Hematopoietic multipotent progenitor cell treated with erythropoietin and hydrocortisone succinate and interleukin-3 and kit ligand, for 6 days (in vitro differentiated cells): ENCODE measurements at regions not wholly inside any gene's neighbourhood (a gene's known extent, or its start where the extent isn't known, plus 50 kb on each side); places are given as distances from the start of the nearest gene placed in this dataset.
"Not testable (repeated sequence)": the region's sequence is repeated elsewhere in the genome, so short reads cannot be mapped to it uniquely, and the experiment has no call there.

Experiments
- DNase-seq: peaks from one replicate; pipeline ENCODE4 v3.0.0-alpha.2; 2015

DNA sequence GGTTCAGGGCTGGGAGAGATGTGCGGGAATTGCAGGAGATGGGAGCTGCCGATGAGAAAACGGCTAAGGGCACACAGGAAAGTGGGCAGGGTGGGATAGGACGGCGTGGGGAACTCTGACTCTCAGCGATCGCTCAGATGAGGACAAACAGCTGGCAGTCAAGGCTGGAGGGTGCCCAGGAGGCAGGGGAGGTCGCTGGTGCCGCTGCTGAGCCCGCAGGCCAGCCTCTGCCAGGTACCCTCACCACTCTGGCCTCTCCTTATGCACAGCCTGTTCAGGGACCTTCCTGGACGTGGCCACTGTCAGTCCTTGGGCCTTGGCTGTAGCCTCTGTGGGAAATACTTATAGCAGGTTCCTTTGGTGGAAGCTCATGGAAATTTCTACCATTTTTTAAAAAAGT, 308.6 kb downstream of the TEX29 start:
- no peak for DNase-seq

DNA sequence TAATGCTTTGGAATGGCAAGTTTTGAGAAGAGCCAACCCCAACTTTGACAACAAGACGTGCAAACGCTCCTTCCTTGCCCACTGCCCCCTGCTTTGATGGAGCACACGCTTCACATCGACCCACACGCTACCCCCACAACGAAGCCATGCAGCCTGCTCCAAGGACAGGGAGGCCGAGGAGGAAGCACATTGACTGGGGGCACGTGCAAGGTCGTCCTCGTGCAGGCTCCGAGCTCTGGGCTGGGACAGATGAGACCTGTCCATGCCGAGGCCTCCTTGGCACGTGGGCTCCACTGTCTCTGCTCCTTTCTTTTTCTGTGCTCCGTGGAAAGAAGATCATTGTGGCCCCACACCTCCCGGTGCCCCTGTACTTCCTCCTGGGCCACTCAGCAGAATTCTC, 309.0 kb downstream of the TEX29 start:
- DNase-seq: no peak

DNA sequence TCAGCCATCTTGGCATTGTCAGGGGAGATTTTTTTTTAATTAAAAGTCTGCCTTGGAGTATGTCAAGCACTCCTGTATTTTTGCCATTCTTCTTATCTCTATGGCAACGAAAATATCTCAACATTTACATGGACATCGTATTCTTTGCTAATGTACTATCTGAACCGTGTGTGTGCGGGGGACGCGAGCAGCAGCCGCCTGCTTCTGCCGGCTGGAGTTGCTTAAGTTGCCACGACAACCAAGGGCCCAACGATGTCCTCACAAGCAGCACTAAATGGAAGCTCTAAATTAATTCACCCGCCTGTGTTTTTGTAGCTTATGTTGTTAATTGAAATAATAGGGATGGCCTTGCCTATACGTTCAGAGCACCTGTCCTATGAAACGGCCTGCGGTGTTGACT, 309.5 kb downstream of the TEX29 start:
- no peak for DNase-seq

DNA sequence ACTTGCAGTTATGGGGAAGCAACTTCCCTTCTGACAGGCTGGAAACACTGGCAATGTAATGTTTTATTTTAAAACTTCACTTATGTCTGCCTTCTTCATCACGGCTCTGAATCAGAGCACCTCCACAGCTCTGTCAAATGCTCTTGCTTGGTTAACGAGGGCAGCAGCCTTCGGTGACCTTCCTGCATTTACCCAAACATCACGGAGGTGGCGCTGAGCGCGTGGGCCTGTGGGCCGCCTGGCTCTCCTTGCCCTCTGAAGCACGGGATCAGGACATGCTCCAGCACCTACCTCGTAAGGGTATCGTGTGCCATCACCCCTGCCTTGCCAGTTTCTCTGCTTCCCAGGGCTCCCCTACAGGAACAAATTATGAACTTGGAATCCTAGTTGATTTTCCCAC, 310.0 kb downstream of the TEX29 start:
- no peak for DNase-seq

DNA sequence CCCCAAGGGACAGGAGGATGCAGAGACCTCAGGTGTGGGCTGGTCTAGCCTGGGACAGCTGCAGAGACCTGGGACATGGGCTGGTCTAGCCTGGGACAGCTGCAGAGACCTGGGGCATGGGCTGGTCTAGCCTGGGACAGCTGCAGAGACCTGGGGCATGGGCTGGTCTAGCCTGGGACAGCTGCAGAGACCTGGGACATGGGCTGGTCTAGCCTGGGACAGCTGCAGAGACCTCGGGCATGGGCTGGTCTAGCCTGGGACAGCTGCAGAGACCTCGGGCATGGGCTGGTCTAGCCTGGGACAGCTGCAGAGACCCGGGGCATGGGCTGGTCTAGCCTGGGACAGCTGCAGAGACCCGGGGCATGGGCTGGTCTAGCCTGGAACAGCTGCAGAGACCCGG, 310.8 kb downstream of the TEX29 start:
- DNase-seq: not testable (repeated sequence)

DNA sequence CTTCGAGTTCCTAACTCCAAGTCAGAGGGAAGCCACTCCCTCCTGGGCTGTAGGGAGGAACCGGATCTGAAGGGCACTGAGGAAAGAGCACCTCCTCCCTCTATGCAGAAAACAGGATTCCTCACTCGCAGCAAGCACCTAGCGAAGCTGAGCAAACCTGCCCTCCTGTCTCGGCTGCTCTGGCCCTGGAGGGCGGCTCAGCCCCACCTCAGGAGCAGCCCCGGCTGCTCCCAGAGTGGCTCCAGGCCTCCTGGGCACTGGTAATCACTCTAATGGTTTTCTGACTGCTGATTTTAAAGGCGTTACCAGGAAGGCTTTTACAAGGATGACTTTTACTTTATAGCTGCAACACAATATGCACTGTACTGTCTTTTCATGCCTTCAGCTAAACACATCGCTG, 312.5 kb downstream of the TEX29 start:
- DNase-seq: no peak

DNA sequence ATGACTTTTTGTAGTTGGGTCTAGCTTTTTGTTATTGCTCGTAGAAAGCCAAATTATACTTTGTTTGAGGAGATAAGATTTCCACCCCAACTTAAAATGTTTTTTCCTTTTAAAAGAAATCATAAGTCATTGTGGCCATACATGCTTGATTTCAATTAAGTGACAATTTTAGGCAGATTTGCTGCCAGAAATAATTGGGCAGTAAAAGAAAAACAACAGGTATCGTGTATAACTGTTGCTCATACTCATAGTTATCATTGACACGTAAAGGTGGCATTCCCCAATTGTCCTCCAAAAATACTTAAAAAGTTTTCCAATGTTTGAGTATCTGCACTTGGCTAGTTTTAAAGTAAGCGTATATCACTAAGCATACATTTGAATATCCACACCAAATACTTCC, 313.0 kb downstream of the TEX29 start:
- DNase-seq: no peak

DNA sequence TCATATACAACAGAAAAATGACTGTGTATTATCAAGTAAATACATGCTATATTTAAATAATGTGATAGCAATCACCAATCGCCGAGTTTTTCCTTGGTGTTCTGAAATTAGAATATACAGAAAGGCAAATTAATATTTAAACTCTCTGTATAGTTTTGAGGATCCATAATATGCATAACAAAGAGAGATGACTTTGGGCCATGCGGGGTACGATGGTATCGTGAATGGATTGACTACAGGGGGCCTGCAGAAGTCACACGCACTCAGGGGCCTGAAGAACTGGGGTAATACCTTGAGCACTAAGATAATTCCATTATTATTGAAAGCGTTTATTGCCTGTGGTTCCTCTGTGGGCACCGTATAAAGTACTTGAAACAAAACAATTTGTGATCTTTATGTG, 314.0 kb downstream of the TEX29 start:
- DNase-seq: no peak

DNA sequence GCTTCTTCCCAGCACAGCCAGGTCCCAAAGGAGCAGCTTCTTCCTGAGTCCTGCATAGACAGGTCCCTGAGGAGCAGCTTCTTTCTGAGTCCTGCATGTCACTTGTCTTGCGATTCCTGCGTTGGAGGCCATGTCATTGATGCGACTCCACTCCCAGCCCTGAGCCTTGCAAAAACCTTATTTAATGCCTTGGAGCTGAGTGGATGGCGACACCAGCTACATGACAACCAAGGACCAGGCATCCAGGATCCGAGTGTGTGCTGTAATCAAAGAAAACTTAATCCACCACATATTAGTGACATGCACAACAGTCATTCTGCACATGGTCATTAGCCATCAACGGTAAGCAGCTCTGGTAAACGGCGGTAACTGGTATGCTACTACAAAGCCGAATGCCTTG, 315.8 kb downstream of the TEX29 start:
- DNase-seq: no peak

DNA sequence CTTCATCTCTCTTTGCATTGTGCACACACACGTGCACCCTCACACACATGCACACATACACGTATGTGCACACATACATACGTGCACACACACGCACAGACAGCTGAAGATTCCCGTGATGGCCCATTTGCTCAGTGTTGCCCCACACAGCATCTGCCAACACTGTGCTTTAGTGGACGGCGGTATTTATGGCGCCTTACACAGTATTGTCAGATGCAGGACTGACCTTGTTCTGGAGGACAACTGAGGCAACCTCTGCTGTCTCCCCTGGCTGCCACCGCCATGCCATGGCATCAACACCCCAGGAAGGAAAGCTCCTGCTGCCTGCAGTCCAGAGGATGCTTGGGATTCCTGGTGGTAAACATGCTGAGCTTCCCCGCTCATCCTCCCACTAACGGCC, 316.4 kb downstream of the TEX29 start:
- DNase-seq: no peak

DNA sequence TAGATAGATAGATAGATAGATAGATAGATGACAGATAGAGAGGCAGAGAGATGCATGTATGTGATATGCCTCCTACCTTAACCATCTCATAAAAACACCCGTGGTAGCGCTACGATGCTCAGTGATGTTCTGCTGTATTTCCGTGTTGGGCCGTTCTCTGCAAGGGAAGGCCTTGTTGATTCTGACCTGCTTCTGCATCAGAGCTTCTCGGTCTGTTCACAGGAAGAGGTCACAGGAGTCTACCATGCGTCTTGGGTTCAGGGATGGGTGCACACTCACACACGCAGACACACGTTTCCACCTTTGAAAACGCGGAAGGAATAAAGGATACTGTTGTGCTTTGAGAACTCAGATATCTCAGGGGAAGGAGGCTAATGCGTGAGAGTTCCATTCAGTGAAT, 316.9 kb downstream of the TEX29 start:
- DNase-seq: no peak

DNA sequence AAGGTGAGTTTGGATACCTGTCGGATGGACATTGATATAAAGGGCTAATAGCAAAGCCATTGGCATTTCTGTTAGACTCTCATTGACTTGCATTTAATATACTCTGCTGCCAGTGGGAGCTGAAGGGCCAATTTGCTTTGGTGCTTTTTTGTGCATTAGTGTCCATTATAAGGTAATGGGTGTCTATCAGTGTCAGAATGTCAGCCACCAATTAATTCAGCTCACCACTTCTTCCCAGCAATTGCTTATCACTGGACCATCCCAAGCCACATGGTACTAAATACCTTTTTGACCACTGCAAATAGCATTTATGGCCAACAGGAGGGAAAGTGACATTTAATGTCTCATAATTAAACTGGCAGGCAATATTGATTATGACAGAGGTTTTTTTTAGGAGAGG, 317.8 kb downstream of the TEX29 start:
- DNase-seq: no peak

DNA sequence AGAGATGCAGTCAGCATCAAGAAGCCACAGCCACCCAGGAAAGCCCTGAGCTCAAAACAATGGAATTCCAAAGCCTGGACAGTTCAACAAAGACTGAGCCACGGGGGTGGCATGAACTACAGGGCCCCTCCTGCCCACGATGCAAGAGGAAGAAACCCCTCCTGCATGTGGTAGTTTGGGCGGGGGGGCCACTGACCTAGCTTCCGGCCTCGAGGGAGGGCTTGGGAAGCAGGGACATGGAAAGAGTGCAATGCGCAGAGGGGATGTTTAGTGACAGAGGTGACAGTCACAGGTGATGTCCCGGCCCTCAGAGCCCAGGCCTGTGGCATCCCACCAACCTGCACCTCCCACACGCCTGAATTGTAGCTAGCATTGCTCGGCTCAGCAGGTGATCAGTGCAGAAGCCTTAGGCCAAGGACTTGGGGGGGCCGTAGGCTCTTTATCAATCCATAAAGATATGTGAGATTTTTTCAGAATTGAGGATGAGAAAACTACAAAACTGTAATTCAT, 318.8 kb downstream of the TEX29 start:
- no peak for DNase-seq

DNA sequence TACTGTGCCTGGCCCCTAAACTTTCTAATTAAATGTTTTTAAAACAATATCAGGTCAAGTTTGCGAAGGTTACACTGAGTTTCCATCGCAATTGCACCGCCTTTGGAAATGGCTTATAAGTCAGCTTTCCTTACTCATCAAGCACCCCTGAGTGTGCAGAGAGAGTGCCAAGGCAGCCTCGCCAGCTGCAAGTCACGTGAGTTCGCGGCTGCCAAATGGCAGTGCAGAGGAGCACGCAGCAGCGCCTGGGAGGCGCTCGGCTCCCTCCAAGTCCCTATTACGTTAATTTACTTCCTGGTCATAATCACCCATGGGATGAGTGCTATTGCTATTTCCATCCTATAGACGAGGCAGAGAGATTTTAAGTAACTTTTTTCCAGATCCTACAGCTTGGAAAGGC, 319.6 kb downstream of the TEX29 start:
- no peak for DNase-seq

DNA sequence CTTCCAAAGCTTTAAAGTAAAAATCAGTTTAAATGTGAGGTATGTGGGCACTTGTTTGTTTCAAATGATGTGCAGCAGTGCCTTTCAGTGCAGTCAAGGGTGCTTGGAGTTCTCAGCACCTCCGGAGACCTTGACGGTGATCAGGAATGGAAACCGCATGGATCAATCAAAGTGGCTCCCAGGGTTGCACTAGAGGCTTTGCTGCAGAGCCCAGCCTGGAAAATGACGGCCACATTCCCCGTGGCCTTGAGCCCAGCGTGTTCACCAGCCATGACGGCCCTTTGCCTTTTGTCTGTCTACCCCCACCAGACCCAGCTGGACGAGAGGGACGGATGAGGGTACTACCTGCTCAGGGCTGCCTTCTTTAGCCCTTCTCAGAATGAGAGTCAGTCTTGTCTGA, 320.0 kb downstream of the TEX29 start:
- no peak for DNase-seq

DNA sequence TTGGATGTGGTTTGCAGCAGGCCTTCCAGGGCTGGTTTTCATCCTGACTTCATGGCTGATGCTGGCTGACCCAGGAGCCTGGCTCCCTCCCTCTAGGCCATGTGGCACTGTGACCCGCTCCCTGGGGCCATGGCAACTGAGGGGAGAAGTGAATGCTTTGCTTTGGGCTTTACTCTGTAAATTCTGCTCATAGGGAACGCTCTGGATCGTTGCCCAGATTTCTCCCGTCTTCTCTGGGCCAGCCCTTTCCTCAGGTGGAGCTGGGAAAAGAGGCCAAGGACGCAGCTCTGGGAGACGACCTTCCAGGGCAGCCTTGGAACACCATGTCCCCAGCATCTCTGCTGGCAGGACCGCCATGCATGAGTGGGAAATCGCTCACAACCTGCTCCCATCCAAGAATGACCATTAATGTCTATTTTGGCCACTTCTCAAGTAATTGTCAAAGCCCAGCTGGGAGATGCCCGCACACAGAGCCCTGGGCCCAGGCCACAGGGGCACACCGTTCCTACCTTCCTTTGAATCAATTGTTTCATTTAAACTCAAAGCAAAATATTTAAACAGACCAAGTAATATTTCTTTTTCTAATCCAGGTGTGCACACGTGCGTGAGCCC, 321.8 kb downstream of the TEX29 start:
- DNase-seq: no peak

DNA sequence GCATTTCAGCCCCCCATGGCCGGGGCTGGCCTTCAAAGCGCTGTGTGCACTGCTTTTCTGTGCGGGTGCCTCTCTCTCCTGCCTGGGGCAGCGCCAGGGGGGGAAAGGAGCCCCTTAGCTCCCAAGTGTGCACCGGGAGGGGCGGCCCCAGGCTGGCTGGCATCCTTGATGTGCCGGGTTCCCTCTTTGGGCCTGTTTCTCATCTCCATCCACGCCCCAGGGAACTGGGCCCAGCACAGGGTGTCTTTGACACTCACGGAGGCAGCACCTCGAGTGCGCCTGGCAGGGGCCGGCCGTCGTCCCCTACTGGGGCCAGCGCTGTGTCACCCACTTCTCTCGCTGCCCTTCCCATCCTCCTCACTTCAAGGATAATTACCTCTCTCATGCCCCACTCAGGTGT, 324.3 kb downstream of the TEX29 start:
- DNase-seq: no peak

DNA sequence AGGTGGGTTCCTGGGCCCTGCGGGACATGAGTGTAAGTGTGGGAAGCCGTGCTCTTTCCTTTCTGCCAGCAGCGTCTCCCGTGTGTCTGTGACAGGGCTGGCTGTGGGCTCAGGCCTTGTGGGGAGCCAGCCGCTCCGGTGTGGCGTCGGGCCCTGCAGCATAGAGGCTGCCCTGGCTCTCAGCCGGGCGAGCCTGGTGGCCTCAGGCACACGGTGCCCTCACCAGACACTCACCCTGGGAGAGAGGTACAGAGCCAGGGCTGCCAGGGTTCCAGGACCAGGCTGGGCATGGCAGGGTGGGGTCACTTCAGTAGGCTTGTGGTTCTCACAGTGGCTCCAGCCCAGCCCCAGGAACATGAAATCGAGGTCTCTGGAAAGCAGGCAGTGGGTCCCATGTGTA, 324.8 kb downstream of the TEX29 start:
- DNase-seq: no peak

DNA sequence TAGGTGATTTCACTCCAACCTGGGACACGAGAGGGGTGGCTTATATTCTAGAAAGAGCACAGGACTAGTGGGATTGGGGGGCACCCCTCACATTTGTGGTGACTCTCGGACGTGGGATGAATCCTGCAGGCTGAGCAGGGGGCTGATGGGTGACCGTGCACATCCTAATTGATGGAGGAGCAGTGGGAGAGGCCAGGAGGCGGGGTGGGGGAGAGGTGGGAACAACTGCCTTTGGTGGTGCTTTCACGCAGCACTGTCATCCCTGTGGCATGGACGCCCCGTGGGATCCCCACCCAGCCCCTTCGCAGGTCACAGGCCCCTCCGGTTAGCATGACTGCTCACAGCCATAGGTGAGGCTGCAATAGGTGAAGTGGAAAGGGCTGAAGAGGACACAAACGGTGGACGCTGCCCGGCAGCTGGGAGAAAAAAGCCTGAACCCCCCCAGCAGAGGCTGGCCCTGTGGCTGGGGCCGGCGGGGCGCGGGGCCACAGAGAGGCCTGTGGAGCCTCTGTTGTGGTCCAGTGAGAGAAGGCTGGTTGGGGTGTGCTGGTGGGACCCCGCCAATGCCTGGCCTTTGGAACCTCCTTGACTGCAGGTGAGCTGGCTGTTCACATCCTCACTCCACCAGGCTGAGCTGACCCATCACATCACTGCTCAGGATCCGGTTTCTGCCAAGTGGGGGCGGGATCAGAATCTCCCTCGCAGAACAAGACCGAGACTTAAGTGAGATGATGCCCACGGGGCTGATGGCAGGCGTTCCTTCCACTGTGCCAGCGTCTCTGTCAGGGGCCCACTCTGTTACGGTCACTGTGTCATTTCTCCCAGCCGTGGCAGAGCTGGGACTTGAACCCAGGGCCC, 325.4 kb downstream of the TEX29 start:
- DNase-seq: no peak

DNA sequence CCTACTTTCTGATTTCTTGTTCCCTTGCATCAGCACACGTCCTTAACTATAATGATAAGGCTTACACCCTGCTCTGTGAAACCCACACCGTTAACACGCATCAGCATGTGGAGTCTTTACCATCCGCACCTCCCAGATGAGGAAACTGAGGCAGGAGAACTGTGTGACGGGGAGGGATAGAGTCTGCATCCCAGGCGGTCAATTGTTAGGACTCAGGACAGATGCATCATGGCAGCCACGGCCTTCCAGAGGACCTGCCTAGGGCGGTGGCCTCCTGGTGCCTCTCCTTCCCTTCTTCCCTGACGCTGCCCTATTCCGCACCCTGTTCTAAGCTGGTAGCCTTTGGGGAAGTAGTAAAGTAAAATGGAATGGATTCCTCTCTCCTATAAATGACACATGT, 326.0 kb downstream of the TEX29 start:
- DNase-seq: no peak

DNA sequence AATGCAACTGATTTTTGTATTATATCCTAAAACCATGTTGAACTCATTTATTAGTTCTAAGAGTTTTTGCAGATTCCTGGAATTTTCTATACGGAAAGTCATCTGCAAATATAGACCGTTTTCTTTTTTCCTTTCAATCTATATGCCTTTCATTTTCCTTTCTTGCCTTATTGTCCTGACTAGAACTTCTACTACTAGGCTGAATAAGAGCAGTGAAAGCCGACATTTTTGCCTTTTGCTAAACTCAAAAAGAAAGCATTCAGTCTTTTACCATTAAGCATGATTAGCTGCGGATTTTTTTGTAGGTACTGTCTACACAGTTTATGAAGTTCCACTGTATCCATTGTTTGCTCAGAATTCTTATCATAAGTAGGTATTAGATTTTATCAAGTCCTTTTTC, 328.4 kb downstream of the TEX29 start:
- DNase-seq: no peak

DNA sequence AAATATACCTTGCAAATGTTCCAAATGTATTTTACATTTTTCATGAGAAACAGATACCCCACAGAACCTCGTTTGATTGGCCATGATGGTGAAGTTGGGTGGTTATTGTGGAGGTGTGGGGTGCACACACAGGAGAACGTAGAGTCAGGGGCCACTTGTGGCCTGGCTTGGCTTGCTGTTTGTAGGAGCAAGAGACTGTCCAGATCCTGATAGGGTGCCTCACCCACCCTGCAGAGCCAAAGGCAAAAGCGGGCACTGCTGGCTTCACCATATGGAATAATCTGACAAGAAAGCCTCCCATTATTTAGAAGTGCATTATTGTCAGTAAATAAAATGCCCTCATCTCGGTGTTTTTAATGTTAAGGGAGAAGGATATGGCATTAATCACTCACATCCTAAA, 330.2 kb downstream of the TEX29 start:
- DNase-seq: no peak

DNA sequence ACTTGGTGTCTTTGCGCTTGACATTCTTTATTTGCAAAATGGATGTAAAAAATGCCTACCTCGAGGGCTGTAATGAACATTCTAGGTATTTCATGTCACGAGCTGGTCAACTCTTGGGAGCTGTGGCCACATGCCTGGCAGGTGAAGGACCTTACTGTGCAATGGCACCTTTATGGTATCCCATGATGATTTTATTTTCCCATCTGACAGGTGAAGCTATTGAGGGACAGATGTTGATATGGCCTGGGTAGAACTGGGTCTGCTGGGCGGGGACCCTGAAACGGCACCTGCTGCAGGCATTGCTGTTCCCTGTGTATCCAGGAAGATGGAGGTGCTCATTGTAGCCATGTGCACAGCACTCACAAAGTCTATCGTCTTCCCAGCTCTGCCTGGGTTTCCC, 332.2 kb downstream of the TEX29 start:
- DNase-seq: no peak

DNA sequence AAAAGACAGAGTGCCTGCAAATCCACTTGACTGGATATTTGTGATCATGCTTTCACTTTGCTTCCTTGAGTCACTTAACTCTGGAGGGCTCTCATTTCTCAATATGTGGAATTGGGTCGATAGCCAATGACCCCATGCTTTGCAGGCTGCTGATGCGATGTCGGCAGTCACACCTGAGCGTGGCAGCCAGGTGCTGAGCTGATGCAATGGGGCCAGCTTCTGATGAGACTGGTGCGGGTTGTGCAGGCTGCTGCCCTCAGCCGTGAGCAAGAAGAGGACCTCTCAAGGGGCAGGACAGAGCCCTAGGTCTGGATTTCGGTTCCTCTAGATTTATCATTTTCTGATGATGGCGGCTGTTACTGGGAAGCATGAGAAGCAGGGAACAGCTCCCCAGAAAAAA, 334.1 kb downstream of the TEX29 start:
- no peak for DNase-seq

DNA sequence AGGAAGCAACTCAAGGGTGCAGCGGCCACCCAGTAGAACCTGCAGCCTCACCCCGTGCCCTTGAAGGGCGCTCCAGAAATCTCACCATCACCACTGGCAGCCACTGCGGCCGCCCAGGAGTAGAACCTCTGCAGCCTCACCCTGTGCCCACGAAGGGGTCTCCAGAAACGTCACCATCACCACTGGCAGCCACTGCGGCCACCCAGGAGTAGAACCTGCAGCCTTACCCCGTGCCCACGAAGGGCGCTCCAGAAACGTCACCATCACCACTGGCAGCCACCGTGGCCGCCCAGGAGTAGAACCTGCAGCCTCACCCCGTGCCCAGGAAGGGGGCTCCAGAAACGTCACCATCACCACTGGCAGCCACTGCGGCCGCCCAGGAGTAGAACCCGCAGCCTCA, 336.0 kb downstream of the TEX29 start:
- no peak for DNase-seq
